ENCODE measurements at regions not wholly inside any gene's neighbourhood (a gene's known extent, or its start where the extent isn't known, plus 50 kb on each side); places are given as distances from the start of the nearest gene placed in this dataset.

DNA sequence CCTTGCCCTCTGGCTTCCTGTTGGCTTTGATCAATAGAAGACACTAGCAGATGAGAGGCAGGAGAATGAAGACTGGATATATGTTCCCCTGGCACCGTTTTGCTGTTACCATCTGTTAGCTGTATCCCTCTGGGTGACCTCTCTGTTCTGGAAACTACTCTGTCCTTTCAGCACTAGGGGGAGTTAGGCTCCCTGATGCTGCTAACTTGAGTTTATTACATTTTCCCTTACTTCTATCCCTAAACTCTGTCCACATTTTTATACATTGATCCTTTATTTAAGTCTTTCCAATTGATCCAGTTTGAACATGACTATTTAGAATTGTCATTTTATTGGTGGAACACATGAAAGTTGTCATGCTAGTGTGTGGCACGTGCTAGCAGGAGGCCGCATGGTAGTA lies 1014.3 kb upstream of the CDH2 start:
- Histone ChIP-seq H3K27ac (ENCODE audit: insufficient read length, low read depth, low read length) (no peak overlapping the region), H3K4me1 (ENCODE audit: insufficient read depth, low read length) (no peaks in the 10 kb centered on the region; the same call in 1 of the 2 replicates), H4K20me1 (ENCODE audit: control insufficient read depth, insufficient read depth, insufficient read length) (no peaks in the 10 kb centered on the region), H4K5ac (ENCODE audit: insufficient read length, low read depth, low read length) (no peak overlapping the region), H3K9me3 (ENCODE audit: control insufficient read depth, low read depth, low read length) (no peaks in the 10 kb centered on the region), H3K4ac (ENCODE audit: low read depth, low read length) (no peak overlapping the region), H4K8ac (replicated peaks; ENCODE audit: insufficient read length, low read depth, low read length) (no peak overlapping the region), H3K79me2 (ENCODE audit: insufficient read depth, low read length) (no peaks in the 10 kb centered on the region), H3T11ph (ENCODE audit: low read length) (no peak overlapping the region), H2AK5ac (ENCODE audit: insufficient read length, low read length) (no peak overlapping the region), H3K56ac (ENCODE audit: insufficient read length, low read depth, low read length) (no peak overlapping the region), H3K18ac (ENCODE audit: insufficient read length, low read depth, low read length) (no peak overlapping the region), H2BK12ac (ENCODE audit: insufficient read length, low read depth, low read length) (no peak overlapping the region), H2BK5ac (ENCODE audit: insufficient read length, low read length) (no peak overlapping the region), H4K91ac (ENCODE audit: insufficient read length, low read depth, low read length) (no peak overlapping the region), H2BK120ac (ENCODE audit: low read depth, low read length, poor library complexity, severe bottlenecking) (no peak overlapping the region), H3K9ac (ENCODE audit: extremely low read depth, insufficient read length, low read length) (no peak overlapping the region), H2AFZ (ENCODE audit: low read length) (no peak overlapping the region), H2BK15ac (ENCODE audit: low read depth, low read length) (no peak overlapping the region), H3K79me1 (ENCODE audit: insufficient read depth, low read depth, low read length, poor library complexity, severe bottlenecking) (no peaks in the 10 kb centered on the region), H3K23me2 (ENCODE audit: insufficient read length, low read depth, low read length, poor library complexity, severe bottlenecking) (no peaks in the 10 kb centered on the region), H3K23ac (ENCODE audit: insufficient read length, low read depth, low read length) (no peak overlapping the region), H2BK20ac (ENCODE audit: low read depth, low read length, poor library complexity, severe bottlenecking) (no peak overlapping the region), H3K4me2 (ENCODE audit: insufficient read depth, insufficient read length, low read length) (no peak overlapping the region), H3K14ac (ENCODE audit: insufficient read depth, low read length) (no peak overlapping the region), H3K27me3 (ENCODE audit: insufficient read depth, low read length) (no peaks in the 10 kb centered on the region)
- Mint-ChIP-seq H3K27me3 (ENCODE audit: low read depth) (no peaks in the 10 kb centered on the region), H3K4me3 (no peak overlapping the region), H3K27ac (no peak overlapping the region), H3K9me3 (no peaks in the 10 kb centered on the region), H3K4me1 (peaks cover 4 to 8% of the 10 kb centered on the region in 2 experiments; a peak in 3 of 4 replicates), H3K36me3 (ENCODE audit: insufficient read depth in 1 of 3, low read depth in 3 of 3) (no peaks in the 10 kb centered on the region)
- no CpG with 5 or more reads among the region's 3 CpGs for whole genome bisulfite sequencing (ENCODE audit: extremely low coverage, insufficient read length, low lambda C conversion rate)
- DNase-seq: peak; percentile 30
- peak; percentile 71 for TF ChIP-seq CTCF (conservative IDR thresholded peaks at IDR 0.05)
